Esophagus muscularis mucosa (tissue), 4 donors: ENCODE measurements at regions not wholly inside any gene's neighbourhood (a gene's known extent, or its start where the extent isn't known, plus 50 kb on each side); places are given as distances from the start of the nearest gene placed in this dataset.

Experiments used
- DNase-seq: peaks from one replicate; pipeline ENCODE4 v3.0.0-alpha.2; 2017; ENCODE audit errors: extremely low spot score
- H3K27ac ChIP-seq, 4 donors: fragments of 200-600 bp; sonication (generic); replicated peaks in 1 of 4; 1 replicate in 3 of 4; 2 replicates in 1 of 4; pipeline ENCODE4 v1.5.1; 2016 to 2019; ENCODE audit warnings: mild to moderate bottlenecking in 1 of 4
- H3K27me3 ChIP-seq, 4 donors: fragments of 200-600 bp; sonication (generic); one replicate each; pipeline versions ENCODE4 v1.5.1 to v1.6.0; 2016 to 2019
- H3K36me3 ChIP-seq, 4 donors: fragments of 200-600 bp; sonication (generic); one replicate each; pipeline ENCODE4 v1.5.1; 2016 to 2019
- H3K4me1 ChIP-seq, 4 donors: fragments of 200-600 bp; sonication (generic); one replicate each; pipeline ENCODE4 v1.5.1; 2016 to 2019
- H3K4me3 ChIP-seq, 4 donors: fragments of 200-600 bp; sonication (generic); 1 replicate in 2 of 4; 2 replicates in 2 of 4; pipeline ENCODE4 v1.5.1; 2016 to 2019; ENCODE audit warnings: mild to moderate bottlenecking in 4 of 4, moderate library complexity in 1 of 4
- H3K9me3 ChIP-seq, 4 donors: fragments of 200-600 bp; sonication (generic); 1 replicate in 3 of 4; 2 replicates in 1 of 4; pipeline ENCODE4 v1.5.1; 2016 to 2019
- CTCF ChIP-seq, 3 experiments: fragments of 200-600 bp in 2 of 3; fragments of 450-650 bp in 1 of 3; sonication (generic) in 2 of 3; IDR thresholded peaks; one replicate each; pipeline ENCODE4 v1.5.1; 2017 to 2019; ENCODE audit warnings: antibody characterized with exemption in 3 of 3, mild to moderate bottlenecking in 2 of 3, moderate library complexity in 1 of 3
- EP300 ChIP-seq: sonication (generic); formaldehyde crosslinking; IDR thresholded peaks from one replicate; pipeline ENCODE4 v1.6.1; 2017; ENCODE audit warnings: antibody characterized with exemption
- POLR2A ChIP-seq: fragments of 450-650 bp; IDR thresholded peaks from one replicate; pipeline ENCODE4 v1.6.1; 2017; ENCODE audit warnings: antibody characterized with exemption, moderate library complexity, mild to moderate bottlenecking, low read depth
- POLR2AphosphoS5 ChIP-seq, 2 donors: sonication (generic); formaldehyde crosslinking; IDR thresholded peaks; one replicate each; pipeline ENCODE4 v1.6.1; 2017; ENCODE audit warnings: antibody characterized with exemption in 2 of 2
- WGBS: methylation state at CpG from one replicate; pipeline ENCODE4 v1.1.5; 2018; 5-methylcytosine and 5-hydroxymethylcytosine counted together
- intact Hi-C: fragments of 100-400 bp; cut with DNase I; formaldehyde crosslinking; loops from one replicate; pipeline ENCODE4 v1.15.1; 2023

- no peak overlapping the region for H3K27ac ChIP-seq
- no peak overlapping the region for H3K4me3 ChIP-seq
- TF ChIP-seq POLR2A (no peak), EP300 (no peak), POLR2AphosphoS5 (IDR thresholded peaks at IDR 0.05) (no peak), CTCF (IDR thresholded peaks at IDR 0.05) (no peak)
- H3K27me3 ChIP-seq: no peaks in the 10 kb centered on the region
- 55% methylated on average over 3 of the region's 3 CpGs for WGBS
- intact Hi-C loops: no loop called here
- no peak for DNase-seq
- no peaks in the 10 kb centered on the region for H3K9me3 ChIP-seq
- H3K4me1 ChIP-seq: no peaks in the 10 kb centered on the region
- H3K36me3 ChIP-seq: no peaks in the 10 kb centered on the region
These were observed 1922.3 kb upstream of the CELF4 start for GRCh38 chr18:39487932-39488331.

GRCh38 chr18:39486268-39486667, 1920.7 kb upstream of the CELF4 start:
- TF ChIP-seq EP300: no peak
- TF ChIP-seq CTCF (IDR thresholded peaks at IDR 0.05): no peak
- no peak for TF ChIP-seq POLR2A
- no peak for TF ChIP-seq POLR2AphosphoS5 (IDR thresholded peaks at IDR 0.05)
- DNase-seq: no peak
- 87% methylated on average over 3 of the region's 3 CpGs for WGBS

DNA sequence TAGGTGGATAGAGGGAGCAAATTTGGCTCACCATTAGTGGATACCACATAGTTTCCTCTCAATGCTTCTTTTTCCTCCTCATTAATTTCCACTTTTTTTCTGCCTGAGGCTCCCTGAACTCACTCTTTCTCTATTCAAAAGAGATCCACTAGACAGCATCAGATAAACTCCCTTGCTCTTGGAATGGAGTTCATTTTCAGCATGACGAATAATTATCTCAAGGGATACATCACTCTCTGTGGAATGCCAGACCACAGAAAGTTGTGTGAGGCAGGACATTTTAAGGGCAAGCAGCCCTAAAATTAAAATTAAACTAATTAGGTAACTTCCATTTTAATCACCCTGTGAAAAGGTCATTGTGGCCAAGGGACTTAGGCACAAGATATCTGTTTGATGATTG, 1920.1 kb upstream of the CELF4 start:
- Histone ChIP-seq H3K4me1 (peaks cover 0 to 6% (median 3%) of the 10 kb centered on the region in 4 donors), H3K27ac (no peak overlapping the region), H3K4me3 (no peak overlapping the region), H3K36me3 (no peaks in the 10 kb centered on the region), H3K27me3 (no peaks in the 10 kb centered on the region), H3K9me3 (no peaks in the 10 kb centered on the region)
- intact Hi-C loops: no loop called here
- no peak for DNase-seq
- TF ChIP-seq POLR2A (no peak), POLR2AphosphoS5 (IDR thresholded peaks at IDR 0.05) (no peak), CTCF (IDR thresholded peaks at IDR 0.05) (no peak), EP300 (no peak)
- WGBS: 0% methylated on average over 1 of the region's 1 CpG

More at GRCh38 chr18:39486268-39486667, 1920.7 kb upstream of the CELF4 start:
- Histone ChIP-seq H3K27me3 (no peaks in the 10 kb centered on the region), H3K9me3 (no peaks in the 10 kb centered on the region), H3K36me3 (no peaks in the 10 kb centered on the region), H3K4me3 (no peak overlapping the region), H3K4me1 (peaks cover 0 to under 1% (median 0%) of the 10 kb centered on the region in 4 donors), H3K27ac (no peak overlapping the region)
- intact Hi-C loops: no loop called here

- TF ChIP-seq POLR2AphosphoS5 (IDR thresholded peaks at IDR 0.05) (no peak), POLR2A (no peak), CTCF (IDR thresholded peaks at IDR 0.05) (no peak), EP300 (no peak)
- H3K4me1 ChIP-seq: peaks cover 0 to 8% (median 7%) of the 10 kb centered on the region in 4 donors
- no peak overlapping the region for H3K4me3 ChIP-seq
- no peaks in the 10 kb centered on the region for H3K36me3 ChIP-seq
- no peak overlapping the region for H3K27ac ChIP-seq
- 37% methylated on average over 4 of the region's 4 CpGs for WGBS
- DNase-seq: no peak
- intact Hi-C loops: no loop called here
- no peaks in the 10 kb centered on the region for H3K27me3 ChIP-seq
- no peaks in the 10 kb centered on the region for H3K9me3 ChIP-seq
These were observed 1915.7 kb upstream of the CELF4 start for GRCh38 chr18:39481281-39481680.

- Histone ChIP-seq H3K4me3 (no peak overlapping the region), H3K36me3 (no peaks in the 10 kb centered on the region), H3K27ac (no peak overlapping the region), H3K4me1 (peaks cover 0 to 8% (median 7%) of the 10 kb centered on the region in 4 donors), H3K27me3 (no peaks in the 10 kb centered on the region), H3K9me3 (no peaks in the 10 kb centered on the region)
- intact Hi-C loops: no loop called here
- WGBS: 45% methylated on average over 4 of the region's 4 CpGs
- DNase-seq: no peak
- TF ChIP-seq CTCF (IDR thresholded peaks at IDR 0.05) (no peak), POLR2AphosphoS5 (IDR thresholded peaks at IDR 0.05) (no peak), POLR2A (no peak), EP300 (no peak)
These were observed 1915.0 kb upstream of the CELF4 start for GRCh38 chr18:39480494-39481195.
